Posterior vena cava (tissue), 2 donors: ENCODE measurements at regions not wholly inside any gene's neighbourhood (a gene's known extent, or its start where the extent isn't known, plus 50 kb on each side); places are given as distances from the start of the nearest gene placed in this dataset.
"Not testable (repeated sequence)": the region's sequence is repeated elsewhere in the genome, so short reads cannot be mapped to it uniquely, and the experiment has no call there.

Source experiments
- DNase-seq: peaks from one replicate; pipeline ENCODE4 v3.0.0-alpha.2; 2020; ENCODE audit warnings: low spot score
- intact Hi-C, 2 donors: fragments of 100-400 bp; cut with DNase I; formaldehyde crosslinking; loops; one replicate each; pipeline versions ENCODE4 v1.14.1 to v1.14.2; 2022 to 2023
- microRNA-seq, 2 donors: library from miRNA; unstranded; fragments of <30 nt; microRNA quantifications; one replicate each; pipeline ENCODE4 v1.2.0, GENCODE V29; 2020 to 2021; ENCODE audit warnings: borderline microRNAs expressed in 2 of 2
- donor health status: DM: yes; HTN: yes; CAD: no.
- donor health status: DM: yes; HTN: yes; CAD: no.

- intact Hi-C loops, DNase-seq: not testable (repeated sequence)
Measured at GRCh38 chr3:110998766-110999165, 72.8 kb upstream of the NECTIN3 start.

GRCh38 chr3:111006485-111006884 is 65.1 kb upstream of the NECTIN3 start:
- DNase-seq, intact Hi-C loops: not testable (repeated sequence)

- intact Hi-C loops: no loop called here
- no peak for DNase-seq
Measured at GRCh38 chr3:111012388-111013248, 59.0 kb upstream of the NECTIN3 start.

Small RNA genes in the stretch of these regions (microRNA-seq; reads per million reads assigned to microRNA genes)
- 0 reads per million in 2 donors for gene MIR4445
